Endodermal cell (in vitro differentiated cells): ENCODE measurements at regions not wholly inside any gene's neighbourhood (a gene's known extent, or its start where the extent isn't known, plus 50 kb on each side); places are given as distances from the start of the nearest gene placed in this dataset.

Experiments used
- DNase-seq: peaks from one replicate; pipeline ENCODE4 v3.0.0-alpha.2; 2017
- H3K27ac ChIP-seq: 2 replicates; pipeline ENCODE4 v1.5.1; 2013; ENCODE audit warnings: mild to moderate bottlenecking, low read depth, low read length, moderate library complexity
- H3K27me3 ChIP-seq: 2 replicates; pipeline ENCODE4 v1.6.1; 2013; ENCODE audit warnings: mild to moderate bottlenecking, low read length, moderate library complexity; ENCODE audit not compliant: insufficient read depth, control insufficient read depth, poor library complexity, severe bottlenecking
- H3K36me3 ChIP-seq: 2 replicates; pipeline ENCODE4 v1.7.0; 2013; ENCODE audit warnings: mild to moderate bottlenecking, low read length, moderate library complexity; ENCODE audit not compliant: control insufficient read depth, insufficient read depth
- H3K4me1 ChIP-seq: one replicate; pipeline ENCODE4 v1.7.0; 2013; ENCODE audit warnings: low read length; ENCODE audit not compliant: control insufficient read depth, insufficient read depth
- H3K4me3 ChIP-seq: 2 replicates; pipeline ENCODE4 v1.5.1; 2013; ENCODE audit warnings: mild to moderate bottlenecking, low read length, moderate library complexity
- H3K9ac ChIP-seq: 2 replicates; pipeline ENCODE4 v1.6.1; 2013; ENCODE audit warnings: mild to moderate bottlenecking, low read length, moderate library complexity; ENCODE audit not compliant: poor library complexity, severe bottlenecking; ENCODE audit errors: extremely low read depth
- H3K9me3 ChIP-seq: 2 replicates; pipeline ENCODE4 v1.6.1; 2013; ENCODE audit warnings: mild to moderate bottlenecking, low read length, moderate library complexity; ENCODE audit not compliant: control insufficient read depth
- H3K27ac Mint-ChIP-seq: 2 replicates; pipeline ENCODE4 v1.8.0; 2020; ENCODE audit warnings: mixed read lengths
- H3K27me3 Mint-ChIP-seq: 2 replicates; pipeline ENCODE4 v1.8.0; 2021; ENCODE audit warnings: mild to moderate bottlenecking, mixed read lengths; ENCODE audit not compliant: insufficient read depth
- H3K36me3 Mint-ChIP-seq: 2 replicates; pipeline ENCODE4 v1.8.0; 2020; ENCODE audit warnings: low read depth, mixed read lengths
- H3K4me1 Mint-ChIP-seq: 2 replicates; pipeline ENCODE4 v1.8.0; 2020; ENCODE audit warnings: mixed read lengths
- H3K4me3 Mint-ChIP-seq: 2 replicates; pipeline ENCODE4 v1.8.0; 2020; ENCODE audit warnings: mild to moderate bottlenecking, moderate library complexity, mixed read lengths
- H3K9me3 Mint-ChIP-seq: 2 replicates; pipeline ENCODE4 v1.8.0; 2020; ENCODE audit warnings: mild to moderate bottlenecking, mixed read lengths
- CTCF ChIP-seq: fragments of 200-600 bp; sonication (generic); conservative IDR thresholded peaks from 2 replicates; pipeline ENCODE4 v1.5.0; 2021; ENCODE audit warnings: antibody characterized with exemption, mild to moderate bottlenecking
- WGBS, 2 experiments: methylation state at CpG; one replicate each; pipeline versions ENCODE4 v1.1.5 to v1.1.7; 2013; ENCODE audit warnings: missing lambda C conversion rate in 2 of 2, mixed read lengths in 1 of 2; ENCODE audit not compliant: insufficient coverage in 1 of 2, insufficient read length in 1 of 2; 5-methylcytosine and 5-hydroxymethylcytosine counted together

- Histone ChIP-seq H3K9ac (no peak overlapping the region), H3K9me3 (no peaks in the 10 kb centered on the region), H3K27ac (no peak overlapping the region), H3K36me3 (no peaks in the 10 kb centered on the region), H3K4me1 (no peaks in the 10 kb centered on the region), H3K4me3 (no peak overlapping the region), H3K27me3 (peaks cover 6% of the 10 kb centered on the region)
- no peak overlapping the region for H3K4me3 Mint-ChIP-seq
- no peaks in the 10 kb centered on the region for H3K9me3 Mint-ChIP-seq
- H3K4me1 Mint-ChIP-seq: peaks cover 4% of the 10 kb centered on the region
- TF ChIP-seq CTCF: no peak
- H3K36me3 Mint-ChIP-seq: no peaks in the 10 kb centered on the region
- H3K27me3 Mint-ChIP-seq: peaks cover 16% of the 10 kb centered on the region
- no peak overlapping the region for H3K27ac Mint-ChIP-seq
- WGBS, 2 experiments: 93 to 100% methylated on average over 4 to 8 of the region's 8 CpGs
- no peak for DNase-seq
These were observed 221.2 kb downstream of the MAFB start for GRCh38 chr20:40467703-40468411.

- TF ChIP-seq CTCF: no peak
- Histone ChIP-seq H3K4me3 (no peak overlapping the region), H3K9ac (no peak overlapping the region), H3K9me3 (no peaks in the 10 kb centered on the region), H3K27ac (no peak overlapping the region), H3K27me3 (peaks cover under 1% of the 10 kb centered on the region), H3K36me3 (no peaks in the 10 kb centered on the region), H3K4me1 (no peaks in the 10 kb centered on the region)
- DNase-seq: no peak
- Mint-ChIP-seq H3K27ac (no peak overlapping the region), H3K4me1 (peaks cover 10% of the 10 kb centered on the region), H3K4me3 (no peak overlapping the region), H3K27me3 (peaks cover 9% of the 10 kb centered on the region), H3K36me3 (no peaks in the 10 kb centered on the region), H3K9me3 (no peaks in the 10 kb centered on the region)
- WGBS, 2 experiments: 88 to 94% methylated on average over 2 to 3 of the region's 3 CpGs
These were observed 222.0 kb downstream of the MAFB start for GRCh38 chr20:40467067-40467466.

GRCh38 chr20:40464731-40465208 lies 224.3 kb downstream of the MAFB start:
- TF ChIP-seq CTCF: no peak
- no peaks in the 10 kb centered on the region for H3K36me3 ChIP-seq
- Mint-ChIP-seq H3K27ac (no peak overlapping the region), H3K4me1 (peaks cover 9% of the 10 kb centered on the region), H3K27me3 (peaks cover 23% of the 10 kb centered on the region), H3K9me3 (no peaks in the 10 kb centered on the region), H3K4me3 (no peak overlapping the region), H3K36me3 (no peaks in the 10 kb centered on the region)
- DNase-seq: no peak
- peaks cover 5% of the 10 kb centered on the region for H3K27me3 ChIP-seq
- H3K4me1 ChIP-seq: no peaks in the 10 kb centered on the region
- WGBS, 2 experiments: 95 to 100% methylated on average over 2 of the region's 2 CpGs
- no peak overlapping the region for H3K9ac ChIP-seq
- no peak overlapping the region for H3K27ac ChIP-seq
- no peaks in the 10 kb centered on the region for H3K9me3 ChIP-seq
- no peak overlapping the region for H3K4me3 ChIP-seq
